ENCODE measurements at regions not wholly inside any gene's neighbourhood (a gene's known extent, or its start where the extent isn't known, plus 50 kb on each side); places are given as distances from the start of the nearest gene placed in this dataset.

DNA sequence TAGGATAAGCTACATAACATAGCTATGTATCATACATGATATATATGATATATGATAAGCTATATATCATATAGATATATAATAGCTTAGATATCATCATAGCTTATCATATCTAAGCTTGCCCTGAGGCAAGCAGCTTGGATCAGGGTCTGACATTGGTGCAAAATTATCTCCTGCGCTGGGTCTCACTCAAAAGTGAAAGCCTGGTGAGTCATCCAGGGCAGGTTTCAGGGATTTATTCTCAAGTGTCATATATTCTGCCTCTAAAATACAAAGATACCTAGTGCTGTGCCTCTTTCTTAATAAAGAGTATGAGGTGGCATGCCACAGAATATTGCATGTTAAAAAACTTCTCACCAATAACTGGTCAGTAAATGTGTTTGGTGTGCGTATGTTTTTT is 105.9 kb downstream of the CDC14C start:
- TF ChIP-seq POLR2AphosphoS5 (IDR thresholded peaks at IDR 0.05; ENCODE audit: low read depth, low read length) (no peak), TCF7L2 (IDR thresholded peaks at IDR 0.05; ENCODE audit: borderline replicate concordance, extremely low read depth, insufficient read depth, insufficient read length) (no peak), EZH2phosphoT487 (IDR thresholded peaks at IDR 0.05; ENCODE audit: borderline replicate concordance) (no peak), SP1 (IDR thresholded peaks at IDR 0.05; ENCODE audit: low read depth) (no peak)
- TF ChIP-seq, protein P1, sequence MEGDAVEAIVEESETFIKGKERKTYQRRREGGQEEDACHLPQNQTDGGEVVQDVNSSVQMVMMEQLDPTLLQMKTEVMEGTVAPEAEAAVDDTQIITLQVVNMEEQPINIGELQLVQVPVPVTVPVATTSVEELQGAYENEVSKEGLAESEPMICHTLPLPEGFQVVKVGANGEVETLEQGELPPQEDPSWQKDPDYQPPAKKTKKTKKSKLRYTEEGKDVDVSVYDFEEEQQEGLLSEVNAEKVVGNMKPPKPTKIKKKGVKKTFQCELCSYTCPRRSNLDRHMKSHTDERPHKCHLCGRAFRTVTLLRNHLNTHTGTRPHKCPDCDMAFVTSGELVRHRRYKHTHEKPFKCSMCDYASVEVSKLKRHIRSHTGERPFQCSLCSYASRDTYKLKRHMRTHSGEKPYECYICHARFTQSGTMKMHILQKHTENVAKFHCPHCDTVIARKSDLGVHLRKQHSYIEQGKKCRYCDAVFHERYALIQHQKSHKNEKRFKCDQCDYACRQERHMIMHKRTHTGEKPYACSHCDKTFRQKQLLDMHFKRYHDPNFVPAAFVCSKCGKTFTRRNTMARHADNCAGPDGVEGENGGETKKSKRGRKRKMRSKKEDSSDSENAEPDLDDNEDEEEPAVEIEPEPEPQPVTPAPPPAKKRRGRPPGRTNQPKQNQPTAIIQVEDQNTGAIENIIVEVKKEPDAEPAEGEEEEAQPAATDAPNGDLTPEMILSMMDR (IDR thresholded peaks at IDR 0.05 in 2 of 3, conservative IDR thresholded peaks at IDR 0.05 in 1 of 3; ENCODE audit: borderline replicate concordance in 1 of 3, insufficient read depth in 1 of 3, low read depth in 2 of 3, low read length in 2 of 3): no peak
- TF ChIP-seq, protein P2, sequence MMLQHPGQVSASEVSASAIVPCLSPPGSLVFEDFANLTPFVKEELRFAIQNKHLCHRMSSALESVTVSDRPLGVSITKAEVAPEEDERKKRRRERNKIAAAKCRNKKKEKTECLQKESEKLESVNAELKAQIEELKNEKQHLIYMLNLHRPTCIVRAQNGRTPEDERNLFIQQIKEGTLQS (IDR thresholded peaks at IDR 0.05): no peak
